ENCODE measurements at regions not wholly inside any gene's neighbourhood (a gene's known extent, or its start where the extent isn't known, plus 50 kb on each side); places are given as distances from the start of the nearest gene placed in this dataset.

GRCh38 chr7:94067506-94067905, 63.4 kb upstream of the BET1 start:
- Mint-ChIP-seq H3K27ac (ENCODE audit: unreplicated experiment) (no peak overlapping the region), H3K4me1 (ENCODE audit: unreplicated experiment) (peaks cover 17% of the 10 kb centered on the region), H3K36me3 (ENCODE audit: low read depth, unreplicated experiment) (no peaks in the 10 kb centered on the region), H3K9me3 (ENCODE audit: unreplicated experiment) (no peaks in the 10 kb centered on the region), H3K27me3 (ENCODE audit: unreplicated experiment) (no peaks in the 10 kb centered on the region), H3K4me3 (ENCODE audit: unreplicated experiment) (no peak overlapping the region)
- no peak for DNase-seq (ENCODE audit: low spot score)
- TF ChIP-seq CTCF (IDR thresholded peaks at IDR 0.05; ENCODE audit: unreplicated experiment) = no peak

- H3K4me3 Mint-ChIP-seq (ENCODE audit: unreplicated experiment) = no peak overlapping the region
- H3K4me1 Mint-ChIP-seq (ENCODE audit: unreplicated experiment) = peaks cover 14% of the 10 kb centered on the region
- peaks cover 1% of the 10 kb centered on the region for H3K27me3 Mint-ChIP-seq (ENCODE audit: unreplicated experiment)
- DNase-seq (ENCODE audit: low spot score) = no peak
- H3K9me3 Mint-ChIP-seq (ENCODE audit: unreplicated experiment) = no peaks in the 10 kb centered on the region
- H3K27ac Mint-ChIP-seq (ENCODE audit: unreplicated experiment) = no peak overlapping the region
- TF ChIP-seq CTCF (IDR thresholded peaks at IDR 0.05; ENCODE audit: unreplicated experiment) = no peak
- no peaks in the 10 kb centered on the region for H3K36me3 Mint-ChIP-seq (ENCODE audit: low read depth, unreplicated experiment)
These were observed 65.1 kb upstream of the BET1 start for GRCh38 chr7:94069162-94069739.

- no peak for TF ChIP-seq CTCF (IDR thresholded peaks at IDR 0.05; ENCODE audit: unreplicated experiment)
- Mint-ChIP-seq H3K9me3 (ENCODE audit: unreplicated experiment) (no peaks in the 10 kb centered on the region), H3K4me1 (ENCODE audit: unreplicated experiment) (no peaks in the 10 kb centered on the region), H3K4me3 (ENCODE audit: unreplicated experiment) (no peak overlapping the region), H3K36me3 (ENCODE audit: low read depth, unreplicated experiment) (no peaks in the 10 kb centered on the region), H3K27me3 (ENCODE audit: unreplicated experiment) (no peaks in the 10 kb centered on the region), H3K27ac (ENCODE audit: unreplicated experiment) (no peak overlapping the region)
- DNase-seq (ENCODE audit: low spot score) = no peak
These were observed 76.4 kb upstream of the BET1 start for GRCh38 chr7:94080551-94080950.

- H3K4me3 Mint-ChIP-seq (ENCODE audit: unreplicated experiment) = no peak overlapping the region
- H3K9me3 Mint-ChIP-seq (ENCODE audit: unreplicated experiment) = no peaks in the 10 kb centered on the region
- H3K36me3 Mint-ChIP-seq (ENCODE audit: low read depth, unreplicated experiment) = no peaks in the 10 kb centered on the region
- H3K27me3 Mint-ChIP-seq (ENCODE audit: unreplicated experiment) = no peaks in the 10 kb centered on the region
- DNase-seq (ENCODE audit: low spot score) = no peak
- TF ChIP-seq CTCF (IDR thresholded peaks at IDR 0.05; ENCODE audit: unreplicated experiment) = no peak
- no peaks in the 10 kb centered on the region for H3K4me1 Mint-ChIP-seq (ENCODE audit: unreplicated experiment)
- no peak overlapping the region for H3K27ac Mint-ChIP-seq (ENCODE audit: unreplicated experiment)
These were observed 78.0 kb upstream of the BET1 start for GRCh38 chr7:94082126-94082525.

- Mint-ChIP-seq H3K36me3 (ENCODE audit: low read depth, unreplicated experiment) (no peaks in the 10 kb centered on the region), H3K4me3 (ENCODE audit: unreplicated experiment) (no peak overlapping the region), H3K4me1 (ENCODE audit: unreplicated experiment) (peaks cover 8% of the 10 kb centered on the region), H3K27ac (ENCODE audit: unreplicated experiment) (no peak overlapping the region), H3K27me3 (ENCODE audit: unreplicated experiment) (no peaks in the 10 kb centered on the region), H3K9me3 (ENCODE audit: unreplicated experiment) (no peaks in the 10 kb centered on the region)
- no peak for TF ChIP-seq CTCF (IDR thresholded peaks at IDR 0.05; ENCODE audit: unreplicated experiment)
- peak; percentile 63 for DNase-seq (ENCODE audit: low spot score)
These were observed 83.7 kb upstream of the BET1 start for GRCh38 chr7:94087664-94088352.

All from endothelial cell (in vitro differentiated cells).